SK-N-SH (cell line): ENCODE measurements at regions not wholly inside any gene's neighbourhood (a gene's known extent, or its start where the extent isn't known, plus 50 kb on each side); places are given as distances from the start of the nearest gene placed in this dataset.

ENCODE experiments used
- ELF1 ChIP-seq: IDR thresholded peaks from 2 replicates; pipeline ENCODE4 v1.4.0; 2012
- EP300 ChIP-seq, 2 experiments: IDR thresholded peaks; 2 replicates each; pipeline versions ENCODE4 v1.4.0 to v1.6.1; 2012; ENCODE audit warnings: borderline replicate concordance in 1 of 2, low read depth in 1 of 2, low read length in 1 of 2
- FOSL2 ChIP-seq: IDR thresholded peaks from 2 replicates; pipeline ENCODE4 v1.4.0; 2012; ENCODE audit warnings: low read depth, mild to moderate bottlenecking, moderate library complexity, borderline replicate concordance
- FOXJ3 ChIP-seq: sonication (generic); formaldehyde crosslinking; IDR thresholded peaks from 2 replicates; pipeline ENCODE4 v1.5.1; 2020; ENCODE audit warnings: mild to moderate bottlenecking, missing genetic modification reagents
- FOXM1 ChIP-seq: IDR thresholded peaks from 2 replicates; pipeline ENCODE4 v1.4.0; 2012; ENCODE audit warnings: low read depth, mild to moderate bottlenecking
- GABPA ChIP-seq: IDR thresholded peaks from 2 replicates; pipeline ENCODE4 v1.4.0; 2012; ENCODE audit warnings: low read depth, mild to moderate bottlenecking
- GATA2 ChIP-seq: sonication (generic); formaldehyde crosslinking; IDR thresholded peaks from 2 replicates; pipeline ENCODE4 v1.5.0; 2020; ENCODE audit warnings: mild to moderate bottlenecking, missing genetic modification reagents
- JUND ChIP-seq: IDR thresholded peaks from 2 replicates; pipeline ENCODE4 v1.4.0; 2012
- MEF2A ChIP-seq: IDR thresholded peaks from 2 replicates; pipeline ENCODE4 v1.4.0; 2012; ENCODE audit warnings: low read depth, borderline replicate concordance
- MXI1 ChIP-seq: IDR thresholded peaks from 2 replicates; pipeline ENCODE4 v1.6.1; 2012; ENCODE audit warnings: mild to moderate bottlenecking, low read depth, low read length, improper control_type of control experiment
- NFIC ChIP-seq: IDR thresholded peaks from 2 replicates; pipeline ENCODE4 v1.4.0; 2012; ENCODE audit warnings: borderline replicate concordance
- NRF1 ChIP-seq: IDR thresholded peaks from 2 replicates; pipeline ENCODE4 v1.6.1; 2012; ENCODE audit warnings: low read depth, mild to moderate bottlenecking, low read length
- PBX3 ChIP-seq: IDR thresholded peaks from 2 replicates; pipeline ENCODE4; 2012
- POLR2AphosphoS5 ChIP-seq: IDR thresholded peaks from 2 replicates; pipeline ENCODE4 v1.6.1; 2012; ENCODE audit warnings: low read depth, low read length
- RCOR1 ChIP-seq: fragments of 150-350 bp; IDR thresholded peaks from 2 replicates; pipeline ENCODE4 v1.6.1; 2017; ENCODE audit warnings: antibody characterized with exemption, low read length
- RFX5 ChIP-seq: IDR thresholded peaks from 2 replicates; pipeline ENCODE4 v1.6.1; 2012; ENCODE audit warnings: mild to moderate bottlenecking, improper control_type of control experiment, low read length
- SIN3A ChIP-seq: IDR thresholded peaks from 2 replicates; pipeline ENCODE4 v1.6.1; 2012; ENCODE audit warnings: low read depth, mild to moderate bottlenecking, low read length, moderate library complexity, borderline replicate concordance
- TAF1 ChIP-seq: IDR thresholded peaks from 2 replicates; pipeline ENCODE4 v1.6.1; 2012; ENCODE audit warnings: low read depth, mild to moderate bottlenecking, low read length, moderate library complexity, borderline replicate concordance
- TCF12 ChIP-seq: IDR thresholded peaks from 2 replicates; pipeline ENCODE4 v1.4.0; 2012
- USF1 ChIP-seq: IDR thresholded peaks from 2 replicates; pipeline ENCODE4 v1.4.0; 2012; ENCODE audit warnings: low read depth, borderline replicate concordance
- YY1 ChIP-seq: IDR thresholded peaks from 2 replicates; pipeline ENCODE4 v1.4.0; 2012; ENCODE audit warnings: low read depth, mild to moderate bottlenecking
- TF ChIP-seq, protein P1 (sequence below): IDR thresholded peaks from 2 replicates; pipeline ENCODE4 v1.4.0; 2012; ENCODE audit warnings: low read depth, borderline replicate concordance
- TF ChIP-seq, protein P2 (sequence below): fragments of 150-350 bp; IDR thresholded peaks from 2 replicates; pipeline ENCODE4 v1.6.1; 2017; ENCODE audit warnings: antibody characterized with exemption, low read length, low read depth, borderline replicate concordance
- TF ChIP-seq, protein P3 (sequence below): fragments of 200-600 bp; sonication (generic); IDR thresholded peaks from 2 replicates; pipeline ENCODE4 v1.6.1; 2017; ENCODE audit warnings: antibody characterized with exemption, mild to moderate bottlenecking, moderate library complexity
- TF ChIP-seq, protein P4 (sequence below): IDR thresholded peaks from 2 replicates; pipeline ENCODE4 v1.4.0; 2012; ENCODE audit warnings: low read depth

GRCh38 chr2:220510668-220511067, 883.2 kb downstream of the SLC4A3 start (continued):
- TF ChIP-seq RFX5 (no peak), TAF1 (no peak), SIN3A (no peak), YY1 (no peak), NRF1 (no peak), FOXM1 (no peak), TCF12 (peak; percentile 45; the same call in 1 of the 2 replicates), MEF2A (no peak), ELF1 (no peak), MXI1 (no peak), FOSL2 (no peak; the same call in 1 of the 2 replicates), PBX3 (peak; percentile 66), FOXJ3 (CRISPR knock-in tag) (no peak), JUND (peak; percentile 31; the same call in 1 of the 2 replicates), POLR2AphosphoS5 (no peak), GATA2 (CRISPR knock-in tag) (no peak), EP300 (IDR thresholded peaks at IDR 0.05; ENCODE audit: borderline replicate concordance in 1 of 2, low read depth in 1 of 2, low read length in 1 of 2) (peak in 1 of 2 experiments; percentile 36; a peak in 1 of 4 replicates), USF1 (no peak), NFIC (peak; percentile 24; the same call in 1 of the 2 replicates), RCOR1 (no peak), GABPA (no peak)
- TF ChIP-seq, protein P1, sequence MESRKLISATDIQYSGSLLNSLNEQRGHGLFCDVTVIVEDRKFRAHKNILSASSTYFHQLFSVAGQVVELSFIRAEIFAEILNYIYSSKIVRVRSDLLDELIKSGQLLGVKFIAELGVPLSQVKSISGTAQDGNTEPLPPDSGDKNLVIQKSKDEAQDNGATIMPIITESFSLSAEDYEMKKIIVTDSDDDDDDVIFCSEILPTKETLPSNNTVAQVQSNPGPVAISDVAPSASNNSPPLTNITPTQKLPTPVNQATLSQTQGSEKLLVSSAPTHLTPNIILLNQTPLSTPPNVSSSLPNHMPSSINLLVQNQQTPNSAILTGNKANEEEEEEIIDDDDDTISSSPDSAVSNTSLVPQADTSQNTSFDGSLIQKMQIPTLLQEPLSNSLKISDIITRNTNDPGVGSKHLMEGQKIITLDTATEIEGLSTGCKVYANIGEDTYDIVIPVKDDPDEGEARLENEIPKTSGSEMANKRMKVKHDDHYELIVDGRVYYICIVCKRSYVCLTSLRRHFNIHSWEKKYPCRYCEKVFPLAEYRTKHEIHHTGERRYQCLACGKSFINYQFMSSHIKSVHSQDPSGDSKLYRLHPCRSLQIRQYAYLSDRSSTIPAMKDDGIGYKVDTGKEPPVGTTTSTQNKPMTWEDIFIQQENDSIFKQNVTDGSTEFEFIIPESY: no peak
- TF ChIP-seq, protein P2, sequence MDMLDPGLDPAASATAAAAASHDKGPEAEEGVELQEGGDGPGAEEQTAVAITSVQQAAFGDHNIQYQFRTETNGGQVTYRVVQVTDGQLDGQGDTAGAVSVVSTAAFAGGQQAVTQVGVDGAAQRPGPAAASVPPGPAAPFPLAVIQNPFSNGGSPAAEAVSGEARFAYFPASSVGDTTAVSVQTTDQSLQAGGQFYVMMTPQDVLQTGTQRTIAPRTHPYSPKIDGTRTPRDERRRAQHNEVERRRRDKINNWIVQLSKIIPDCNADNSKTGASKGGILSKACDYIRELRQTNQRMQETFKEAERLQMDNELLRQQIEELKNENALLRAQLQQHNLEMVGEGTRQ: no peak
- TF ChIP-seq, protein P3, sequence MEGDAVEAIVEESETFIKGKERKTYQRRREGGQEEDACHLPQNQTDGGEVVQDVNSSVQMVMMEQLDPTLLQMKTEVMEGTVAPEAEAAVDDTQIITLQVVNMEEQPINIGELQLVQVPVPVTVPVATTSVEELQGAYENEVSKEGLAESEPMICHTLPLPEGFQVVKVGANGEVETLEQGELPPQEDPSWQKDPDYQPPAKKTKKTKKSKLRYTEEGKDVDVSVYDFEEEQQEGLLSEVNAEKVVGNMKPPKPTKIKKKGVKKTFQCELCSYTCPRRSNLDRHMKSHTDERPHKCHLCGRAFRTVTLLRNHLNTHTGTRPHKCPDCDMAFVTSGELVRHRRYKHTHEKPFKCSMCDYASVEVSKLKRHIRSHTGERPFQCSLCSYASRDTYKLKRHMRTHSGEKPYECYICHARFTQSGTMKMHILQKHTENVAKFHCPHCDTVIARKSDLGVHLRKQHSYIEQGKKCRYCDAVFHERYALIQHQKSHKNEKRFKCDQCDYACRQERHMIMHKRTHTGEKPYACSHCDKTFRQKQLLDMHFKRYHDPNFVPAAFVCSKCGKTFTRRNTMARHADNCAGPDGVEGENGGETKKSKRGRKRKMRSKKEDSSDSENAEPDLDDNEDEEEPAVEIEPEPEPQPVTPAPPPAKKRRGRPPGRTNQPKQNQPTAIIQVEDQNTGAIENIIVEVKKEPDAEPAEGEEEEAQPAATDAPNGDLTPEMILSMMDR: no peak
- TF ChIP-seq, protein P4, sequence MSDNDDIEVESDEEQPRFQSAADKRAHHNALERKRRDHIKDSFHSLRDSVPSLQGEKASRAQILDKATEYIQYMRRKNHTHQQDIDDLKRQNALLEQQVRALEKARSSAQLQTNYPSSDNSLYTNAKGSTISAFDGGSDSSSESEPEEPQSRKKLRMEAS: no peak
- TF ChIP-seq, all 33 proteins: peak for 6
